ENCODE measurements at regions not wholly inside any gene's neighbourhood (a gene's known extent, or its start where the extent isn't known, plus 50 kb on each side); places are given as distances from the start of the nearest gene placed in this dataset.

- TF ChIP-seq GATA2 (IDR thresholded peaks at IDR 0.05; ENCODE audit: low read depth, low read length) (no peak), GATA3 (IDR thresholded peaks at IDR 0.05; ENCODE audit: low read depth, low read length) (no peak)
Observed at GRCh38 chr12:63317880-63318279, 166.9 kb upstream of the AVPR1A start.

Measured in SH-SY5Y (cell line).